ENCODE measurements at regions not wholly inside any gene's neighbourhood (a gene's known extent, or its start where the extent isn't known, plus 50 kb on each side); places are given as distances from the start of the nearest gene placed in this dataset.

GRCh38 chrX:11056322-11057176 lies 54.6 kb upstream of the HCCS start:
- DNase-seq (ENCODE audit: low spot score) = no peak

- DNase-seq (ENCODE audit: low spot score) = no peak
Measured at GRCh38 chrX:11059933-11060332, 51.2 kb upstream of the HCCS start.

Data from Ammon's horn (tissue), 1 donor.